NCI-H2227 treated with DMSO at 0.1 percent for 48 hours (cell line): ENCODE measurements at regions not wholly inside any gene's neighbourhood (a gene's known extent, or its start where the extent isn't known, plus 50 kb on each side); places are given as distances from the start of the nearest gene placed in this dataset.

Experiments used
- DNase-seq: peaks from one replicate; lab custom pipeline; 2025; lab: John Stamatoyannopoulos, UW

- peak; percentile 64 for DNase-seq
Observed at GRCh38 chr4:11485926-11486325, 57.2 kb upstream of the HS3ST1 start.

- no peak for DNase-seq
Observed at GRCh38 chr4:11484531-11484930, 55.8 kb upstream of the HS3ST1 start.

GRCh38 chr4:11483046-11483445 is 54.4 kb upstream of the HS3ST1 start:
- no peak for DNase-seq

- no peak for DNase-seq
Observed at GRCh38 chr4:11480683-11481082, 52.0 kb upstream of the HS3ST1 start.
